ENCODE measurements at regions not wholly inside any gene's neighbourhood (a gene's known extent, or its start where the extent isn't known, plus 50 kb on each side); places are given as distances from the start of the nearest gene placed in this dataset.

DNA sequence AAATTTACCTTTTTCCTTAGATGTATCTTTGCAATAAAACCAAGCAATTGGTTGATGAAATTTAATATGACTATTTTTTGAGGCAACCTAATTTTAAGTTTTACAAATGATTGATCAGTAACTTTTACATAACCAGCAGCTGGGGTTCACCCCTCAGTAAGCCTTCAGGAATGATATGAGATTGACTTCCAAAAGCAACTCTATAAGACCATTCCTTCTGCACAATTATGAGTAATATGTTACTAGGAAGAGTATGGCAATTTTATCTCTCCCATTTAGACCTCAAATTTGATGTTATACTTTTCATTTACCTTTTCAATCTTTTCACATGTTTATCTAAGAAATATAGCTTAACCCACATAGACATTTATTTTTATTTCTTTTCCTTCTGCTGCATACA, 1546.3 kb downstream of the HACE1 start:
- TF ChIP-seq POLR2A (IDR thresholded peaks at IDR 0.05; ENCODE audit: low read length), result no peak
- TF ChIP-seq GATA1 (IDR thresholded peaks at IDR 0.05; ENCODE audit: low read depth, low read length), result no peak
